Parathyroid adenoma (tissue), 2 donors: ENCODE measurements at regions not wholly inside any gene's neighbourhood (a gene's known extent, or its start where the extent isn't known, plus 50 kb on each side); places are given as distances from the start of the nearest gene placed in this dataset.
"Not testable (repeated sequence)": the region's sequence is repeated elsewhere in the genome, so short reads cannot be mapped to it uniquely, and the experiment has no call there.

ENCODE experiments used
- H2AFZ ChIP-seq: fragments of 300-600 bp; sonication (generic); one replicate; pipeline ENCODE4 v1.7.0; 2017; ENCODE audit warnings: antibody characterized with exemption, mild to moderate bottlenecking
- H3K27ac ChIP-seq: fragments of 300-600 bp; sonication (generic); one replicate; pipeline ENCODE4 v1.7.0; 2017
- H3K27me3 ChIP-seq: fragments of 300-600 bp; sonication (generic); one replicate; pipeline ENCODE4 v1.7.0; 2017; ENCODE audit warnings: low read length; ENCODE audit not compliant: control insufficient read depth, insufficient read depth
- H3K36me3 ChIP-seq: fragments of 300-600 bp; sonication (generic); one replicate; pipeline ENCODE4 v1.7.0; 2017; ENCODE audit warnings: low read length; ENCODE audit not compliant: control insufficient read depth, insufficient read depth
- H3K4me1 ChIP-seq: fragments of 300-600 bp; sonication (generic); one replicate; pipeline ENCODE4 v1.7.0; 2017; ENCODE audit warnings: control low read depth
- H3K4me2 ChIP-seq: fragments of 300-600 bp; sonication (generic); one replicate; pipeline ENCODE4 v1.7.0; 2017; ENCODE audit warnings: low read length
- H3K4me3 ChIP-seq: fragments of 300-600 bp; sonication (generic); one replicate; pipeline ENCODE4 v1.7.0; 2017; ENCODE audit warnings: low read depth, low read length
- H3K79me2 ChIP-seq: fragments of 300-600 bp; sonication (generic); one replicate; pipeline ENCODE4 v1.7.0; 2017; ENCODE audit warnings: control low read depth
- H3K9ac ChIP-seq: fragments of 300-600 bp; sonication (generic); one replicate; pipeline ENCODE4 v1.7.0; 2017; ENCODE audit warnings: mild to moderate bottlenecking
- H3K9me3 ChIP-seq: fragments of 300-600 bp; sonication (generic); one replicate; pipeline ENCODE4 v1.7.0; 2017; ENCODE audit warnings: low read length; ENCODE audit not compliant: control insufficient read depth
- TF ChIP-seq, protein P1 (sequence below): fragments of 300-600 bp; sonication (generic); IDR thresholded peaks from one replicate; pipeline ENCODE4 v1.7.0; 2017; ENCODE audit warnings: antibody characterized with exemption, mild to moderate bottlenecking
- donor health status: primary hyperparathyroidism.

DNA sequence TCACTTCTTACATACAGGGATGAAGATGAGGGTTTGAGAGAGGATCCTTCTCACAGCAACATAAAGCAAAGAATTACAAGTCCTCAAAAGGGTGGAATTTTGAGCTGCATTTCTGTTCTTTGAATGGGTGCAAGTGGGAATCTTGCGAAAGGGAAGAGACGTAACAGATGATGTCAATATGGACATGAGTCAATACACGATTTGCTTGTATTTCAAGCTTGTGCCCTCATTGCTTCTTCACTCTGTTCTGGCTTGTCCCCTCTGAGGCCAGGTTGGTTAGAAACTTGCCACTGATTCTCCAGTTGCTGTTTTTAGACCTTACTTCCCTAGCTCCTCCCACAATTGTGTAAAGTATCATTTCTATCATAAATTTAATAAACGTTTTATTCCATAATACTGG, 104.8 kb upstream of the CLINT1 start:
- Histone ChIP-seq H3K4me2 (no peak overlapping the region), H3K9me3 (no peaks in the 10 kb centered on the region)
- TF ChIP-seq, protein P1, sequence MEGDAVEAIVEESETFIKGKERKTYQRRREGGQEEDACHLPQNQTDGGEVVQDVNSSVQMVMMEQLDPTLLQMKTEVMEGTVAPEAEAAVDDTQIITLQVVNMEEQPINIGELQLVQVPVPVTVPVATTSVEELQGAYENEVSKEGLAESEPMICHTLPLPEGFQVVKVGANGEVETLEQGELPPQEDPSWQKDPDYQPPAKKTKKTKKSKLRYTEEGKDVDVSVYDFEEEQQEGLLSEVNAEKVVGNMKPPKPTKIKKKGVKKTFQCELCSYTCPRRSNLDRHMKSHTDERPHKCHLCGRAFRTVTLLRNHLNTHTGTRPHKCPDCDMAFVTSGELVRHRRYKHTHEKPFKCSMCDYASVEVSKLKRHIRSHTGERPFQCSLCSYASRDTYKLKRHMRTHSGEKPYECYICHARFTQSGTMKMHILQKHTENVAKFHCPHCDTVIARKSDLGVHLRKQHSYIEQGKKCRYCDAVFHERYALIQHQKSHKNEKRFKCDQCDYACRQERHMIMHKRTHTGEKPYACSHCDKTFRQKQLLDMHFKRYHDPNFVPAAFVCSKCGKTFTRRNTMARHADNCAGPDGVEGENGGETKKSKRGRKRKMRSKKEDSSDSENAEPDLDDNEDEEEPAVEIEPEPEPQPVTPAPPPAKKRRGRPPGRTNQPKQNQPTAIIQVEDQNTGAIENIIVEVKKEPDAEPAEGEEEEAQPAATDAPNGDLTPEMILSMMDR: no peak

DNA sequence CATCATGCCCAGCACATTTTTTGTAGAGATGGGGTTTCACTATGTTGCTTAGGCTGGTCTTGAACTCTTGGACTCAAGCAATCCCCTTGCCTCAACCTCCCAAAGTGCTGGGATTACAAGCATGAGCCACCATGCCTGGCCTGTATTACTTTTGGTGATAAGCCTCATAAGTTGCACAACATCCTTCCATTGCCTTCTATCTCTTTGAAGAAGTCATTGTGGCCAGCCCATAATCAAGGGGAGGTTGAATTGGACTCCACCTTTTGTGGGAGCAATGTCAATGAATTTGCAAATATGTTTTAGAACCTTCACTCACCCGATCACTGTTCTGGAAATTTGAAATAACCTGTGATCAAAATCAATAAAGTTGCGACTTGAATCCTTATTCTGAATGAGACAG, 104.3 kb upstream of the CLINT1 start:
- H3K27me3 ChIP-seq: no peaks in the 10 kb centered on the region
- no peak overlapping the region for H3K9ac ChIP-seq
- H3K79me2 ChIP-seq: no peaks in the 10 kb centered on the region
- TF ChIP-seq, protein P1: no peak
- H3K4me2 ChIP-seq: no peak overlapping the region
- H3K4me3 ChIP-seq: no peak overlapping the region
- no peak overlapping the region for H3K27ac ChIP-seq
- no peak overlapping the region for H2AFZ ChIP-seq
- peaks cover 4% of the 10 kb centered on the region for H3K4me1 ChIP-seq
- H3K36me3 ChIP-seq: no peaks in the 10 kb centered on the region
- H3K9me3 ChIP-seq: no peaks in the 10 kb centered on the region

More for the DNA sequence above, 104.8 kb upstream of the CLINT1 start:
- Histone ChIP-seq H3K4me1 (peaks cover 4% of the 10 kb centered on the region), H3K79me2 (no peaks in the 10 kb centered on the region), H3K36me3 (no peaks in the 10 kb centered on the region), H3K27ac (no peak overlapping the region), H3K4me3 (no peak overlapping the region), H2AFZ (no peak overlapping the region), H3K9ac (no peak overlapping the region), H3K27me3 (no peaks in the 10 kb centered on the region)

DNA sequence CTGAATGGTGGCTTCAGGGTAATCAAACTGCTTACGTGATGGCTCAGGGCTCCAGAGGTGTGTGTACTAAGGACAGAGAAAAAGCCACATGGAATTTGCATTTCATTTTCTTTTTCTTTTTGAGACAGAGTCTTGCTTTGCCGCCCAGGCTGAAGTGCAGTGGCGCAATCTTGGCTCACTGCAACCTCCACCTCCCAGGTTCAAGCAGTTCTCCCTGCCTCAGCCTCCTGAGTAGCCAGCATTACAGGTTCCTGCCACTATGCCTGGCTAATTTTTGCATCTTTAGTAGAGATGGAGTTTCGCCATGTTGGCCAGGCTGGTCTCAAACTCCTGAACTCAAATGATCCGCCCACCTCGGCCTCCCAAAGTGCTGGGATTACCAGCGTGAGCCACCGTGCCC, 103.7 kb upstream of the CLINT1 start:
- not testable (repeated sequence) for H3K4me2 ChIP-seq, H3K4me1 ChIP-seq, H3K36me3 ChIP-seq, H3K9me3 ChIP-seq, H3K27ac ChIP-seq, H3K9ac ChIP-seq, H2AFZ ChIP-seq, H3K79me2 ChIP-seq, H3K4me3 ChIP-seq, H3K27me3 ChIP-seq

DNA sequence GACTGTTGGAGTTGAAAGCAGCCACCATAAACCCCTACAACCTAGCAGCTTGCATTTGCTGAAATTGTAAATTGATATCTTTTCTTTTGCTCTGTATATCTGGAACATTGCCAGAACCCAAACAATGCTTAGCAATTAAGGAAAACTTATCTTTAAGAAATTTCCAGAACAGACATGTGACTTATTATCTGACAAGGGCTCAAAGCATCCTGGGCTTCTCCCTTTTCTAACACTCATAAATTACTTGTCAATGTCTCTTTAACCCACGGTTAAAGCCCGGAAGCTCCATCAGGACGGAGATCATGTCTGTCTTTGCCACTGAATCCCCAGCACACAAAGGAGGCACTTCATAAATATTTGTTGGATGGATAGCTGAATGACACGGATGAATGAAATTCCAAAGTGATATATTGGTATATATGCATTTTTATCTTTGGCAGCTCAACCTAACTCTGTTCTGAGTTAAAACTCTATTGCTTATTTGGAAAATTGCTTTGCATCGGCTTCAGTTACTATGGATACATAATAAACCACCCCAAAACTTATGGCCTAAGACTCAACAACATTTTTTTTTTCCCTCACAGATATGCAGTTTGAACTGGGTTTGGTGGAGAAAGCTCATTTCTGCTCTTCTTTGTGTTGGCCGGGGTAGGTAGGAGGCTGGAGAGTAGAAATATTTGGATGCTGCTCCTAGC, 103.1 kb upstream of the CLINT1 start:
- Histone ChIP-seq H3K79me2 (no peaks in the 10 kb centered on the region), H3K27ac (no peak overlapping the region), H3K4me2 (peak overlapping the region; percentile 36), H3K9ac (no peak overlapping the region), H3K4me3 (no peak overlapping the region), H3K9me3 (no peaks in the 10 kb centered on the region), H2AFZ (no peak overlapping the region), H3K27me3 (no peaks in the 10 kb centered on the region), H3K4me1 (peaks cover 4% of the 10 kb centered on the region), H3K36me3 (no peaks in the 10 kb centered on the region)
- TF ChIP-seq, protein P1: no peak

DNA sequence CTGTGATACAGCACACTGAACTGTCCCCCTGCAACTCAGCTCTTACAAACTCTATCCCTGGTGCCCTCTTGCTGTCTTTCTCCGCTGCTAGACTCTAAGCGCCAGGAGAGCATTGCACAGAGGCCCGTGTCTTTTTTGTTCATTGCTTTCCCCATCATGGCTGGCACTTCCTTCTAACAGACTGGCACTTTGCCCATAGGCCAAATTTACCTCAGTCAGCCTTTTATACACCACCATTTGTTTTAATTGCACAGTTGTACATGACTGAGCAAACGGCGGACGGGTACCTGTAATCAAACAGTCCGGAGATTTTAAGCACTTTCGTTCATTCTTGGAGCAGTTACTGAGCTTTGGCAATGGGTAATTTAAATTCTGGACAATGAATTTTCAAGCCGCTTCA, 102.2 kb upstream of the CLINT1 start:
- Histone ChIP-seq H3K9me3 (no peaks in the 10 kb centered on the region), H3K36me3 (no peaks in the 10 kb centered on the region), H3K9ac (no peak overlapping the region), H3K27ac (no peak overlapping the region), H2AFZ (no peak overlapping the region), H3K4me1 (peaks cover 4% of the 10 kb centered on the region), H3K27me3 (no peaks in the 10 kb centered on the region), H3K79me2 (no peaks in the 10 kb centered on the region), H3K4me2 (peak overlapping the region; percentile 11), H3K4me3 (no peak overlapping the region)
- TF ChIP-seq, protein P1: no peak
